Liver (tissue), 8 donors: ENCODE measurements at regions not wholly inside any gene's neighbourhood (a gene's known extent, or its start where the extent isn't known, plus 50 kb on each side); places are given as distances from the start of the nearest gene placed in this dataset.

ENCODE experiments used
- DNase-seq: peaks from one replicate; pipeline ENCODE4 v3.0.0-alpha.2; 2017; ENCODE audit warnings: low spot score
- H3K27ac ChIP-seq, 2 donors: one replicate each; pipeline ENCODE4 v1.7.0; 2013; ENCODE audit warnings: inconsistent platforms in 2 of 2, low read length in 2 of 2, control low read depth in 1 of 2, low read depth in 1 of 2, mild to moderate bottlenecking in 1 of 2
- H3K27me3 ChIP-seq, 4 donors: one replicate each; pipeline versions ENCODE4 v1.6.1 to v1.7.0; 2013; ENCODE audit warnings: low read length in 3 of 4, inconsistent platforms in 1 of 4, mild to moderate bottlenecking in 1 of 4, moderate library complexity in 1 of 4; ENCODE audit not compliant: control insufficient read depth in 4 of 4, insufficient read depth in 4 of 4
- H3K36me3 ChIP-seq, 4 donors: one replicate each; pipeline versions ENCODE4 v1.6.1 to v1.7.0; 2013; ENCODE audit warnings: low read length in 3 of 4, mild to moderate bottlenecking in 3 of 4, low read depth in 1 of 4, moderate library complexity in 1 of 4; ENCODE audit not compliant: control insufficient read depth in 4 of 4, insufficient read depth in 3 of 4
- H3K4me1 ChIP-seq, 4 donors: one replicate each; pipeline versions ENCODE4 v1.6.1 to v1.7.0; 2013; ENCODE audit warnings: low read length in 3 of 4, mild to moderate bottlenecking in 3 of 4, moderate library complexity in 1 of 4; ENCODE audit not compliant: control insufficient read depth in 4 of 4, insufficient read depth in 4 of 4
- H3K4me3 ChIP-seq, 3 donors: one replicate each; pipeline versions ENCODE4 v1.6.1 to v1.7.0; 2013; ENCODE audit warnings: low read length in 3 of 3, control low read depth in 1 of 3, low read depth in 1 of 3, mild to moderate bottlenecking in 1 of 3
- H3K9ac ChIP-seq, 2 donors: one replicate each; pipeline ENCODE4 v1.7.0; 2013; ENCODE audit warnings: low read length in 2 of 2, mild to moderate bottlenecking in 2 of 2, moderate library complexity in 2 of 2, control low read depth in 1 of 2, low read depth in 1 of 2
- H3K9me3 ChIP-seq, 4 donors: one replicate each; pipeline versions ENCODE4 v1.6.1 to v1.7.0; 2013; ENCODE audit warnings: low read length in 3 of 4; ENCODE audit not compliant: control insufficient read depth in 4 of 4
- EGR1 ChIP-seq, 2 donors: IDR thresholded peaks; 2 replicates each; pipeline ENCODE4 v1.6.1; 2016 to 2018; ENCODE audit warnings: antibody characterized with exemption in 2 of 2, low read depth in 2 of 2
- FOXA1 ChIP-seq: IDR thresholded peaks from 2 replicates; pipeline ENCODE4 v1.6.1; 2016; ENCODE audit warnings: antibody characterized with exemption
- FOXA2 ChIP-seq: IDR thresholded peaks from 2 replicates; pipeline ENCODE4 v1.6.1; 2016; ENCODE audit warnings: antibody characterized with exemption
- GABPA ChIP-seq, 2 donors: IDR thresholded peaks in 1 of 2; conservative IDR thresholded peaks in 1 of 2; 2 replicates each; pipeline ENCODE4 v1.6.1; 2016; ENCODE audit warnings: antibody characterized with exemption in 2 of 2, mild to moderate bottlenecking in 1 of 2, moderate library complexity in 1 of 2
- HNF4A ChIP-seq, 2 donors: conservative IDR thresholded peaks; 2 replicates each; pipeline ENCODE4 v1.6.1; 2016; ENCODE audit warnings: antibody characterized with exemption in 2 of 2, mild to moderate bottlenecking in 2 of 2
- HNF4G ChIP-seq: IDR thresholded peaks from 2 replicates; pipeline ENCODE4 v1.6.1; 2016; ENCODE audit warnings: antibody characterized with exemption
- JUND ChIP-seq, 2 donors: IDR thresholded peaks; 2 replicates each; pipeline ENCODE4 v1.6.1; 2016; ENCODE audit warnings: antibody characterized with exemption in 2 of 2
- NR2F2 ChIP-seq: IDR thresholded peaks from 2 replicates; pipeline ENCODE4 v1.6.1; 2016; ENCODE audit warnings: antibody characterized with exemption
- RXRA ChIP-seq, 2 donors: IDR thresholded peaks; 2 replicates each; pipeline ENCODE4 v1.6.1; 2017 to 2018; ENCODE audit warnings: antibody characterized with exemption in 2 of 2, mild to moderate bottlenecking in 1 of 2
- SP1 ChIP-seq: IDR thresholded peaks from 2 replicates; pipeline ENCODE4 v1.6.1; 2018; ENCODE audit warnings: antibody characterized with exemption, mild to moderate bottlenecking
- TAF1 ChIP-seq: conservative IDR thresholded peaks from 2 replicates; pipeline ENCODE4 v1.6.1; 2016; ENCODE audit warnings: antibody characterized with exemption, mild to moderate bottlenecking
- YY1 ChIP-seq: IDR thresholded peaks from 2 replicates; pipeline ENCODE4 v1.6.1; 2016; ENCODE audit warnings: antibody characterized with exemption, mild to moderate bottlenecking
- WGBS: extraction: QIAGEN DNeasy Blood & Tissue Kit; methylation state at CpG from one replicate; pipeline ENCODE4 v1.1.7; 2013; 5-methylcytosine and 5-hydroxymethylcytosine counted together
- TF ChIP-seq, protein P1 (sequence below): IDR thresholded peaks from 2 replicates; pipeline ENCODE4 v1.6.1; 2016; ENCODE audit warnings: antibody characterized with exemption, mild to moderate bottlenecking
- TF ChIP-seq, protein P2 (sequence below): fragments of 150-350 bp; IDR thresholded peaks from 2 replicates; pipeline ENCODE4 v1.5.1; 2017; ENCODE audit warnings: improper control_type of control experiment, low read depth, low read length; ENCODE audit not compliant: missing input control
- TF ChIP-seq, protein P3 (sequence below): IDR thresholded peaks from 2 replicates; pipeline ENCODE4 v1.6.1; 2016; ENCODE audit warnings: antibody characterized with exemption
- TF ChIP-seq, protein P4 (sequence below): IDR thresholded peaks from 2 replicates; pipeline ENCODE4 v1.6.1; 2016; ENCODE audit warnings: antibody characterized with exemption
- donor health status: healthy.
- donor health status: healthy.
- donor health status: healthy.
- donor health status: healthy.
- donor health status: healthy.

DNA sequence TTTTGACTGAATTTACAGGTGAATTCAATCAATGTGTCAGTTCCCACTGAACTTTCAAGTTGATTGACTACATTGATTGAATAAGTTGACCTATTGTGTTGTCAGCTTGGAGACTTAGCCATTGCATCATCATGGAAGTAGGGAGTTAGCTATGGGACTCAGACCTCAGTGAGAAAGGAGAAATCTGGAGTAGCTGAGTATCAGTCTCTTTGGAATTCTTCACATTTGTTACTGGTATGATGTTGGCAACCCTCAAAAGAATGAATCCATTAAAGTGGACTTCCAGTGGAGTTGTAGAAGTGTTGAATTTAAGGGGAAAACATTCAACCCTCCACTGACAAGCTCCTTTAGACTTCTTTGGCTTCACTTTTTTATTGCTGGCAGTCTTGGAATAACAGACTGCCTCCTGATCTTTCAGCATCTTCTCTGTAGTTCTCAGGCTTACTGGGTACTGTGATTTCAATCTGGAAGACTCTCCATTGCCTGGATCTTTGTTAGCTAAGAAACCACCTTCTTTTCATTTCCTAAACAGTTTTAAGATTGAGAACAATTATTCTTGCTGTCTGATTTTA lies 160.3 kb upstream of the NRP1 start:
- no peak overlapping the region for H3K9ac ChIP-seq
- no peaks in the 10 kb centered on the region for H3K27me3 ChIP-seq
- no peak overlapping the region for H3K4me3 ChIP-seq
- H3K4me1 ChIP-seq: no peaks in the 10 kb centered on the region
- no peaks in the 10 kb centered on the region for H3K36me3 ChIP-seq
- H3K9me3 ChIP-seq: no peaks in the 10 kb centered on the region
- no peak overlapping the region for H3K27ac ChIP-seq
- TF ChIP-seq HNF4G (no peak), NR2F2 (no peak), TAF1 (no peak), SP1 (no peak), FOXA2 (no peak), EGR1 (IDR thresholded peaks at IDR 0.05; ENCODE audit: low read depth in 2 of 2) (no peak), RXRA (IDR thresholded peaks at IDR 0.05) (no peak), FOXA1 (no peak), HNF4A (conservative IDR thresholded peaks at IDR 0.05) (no peak), YY1 (no peak), JUND (IDR thresholded peaks at IDR 0.05) (no peak), GABPA (IDR thresholded peaks at IDR 0.05 in 1 of 2, conservative IDR thresholded peaks at IDR 0.05 in 1 of 2) (no peak)
- TF ChIP-seq, protein P1, sequence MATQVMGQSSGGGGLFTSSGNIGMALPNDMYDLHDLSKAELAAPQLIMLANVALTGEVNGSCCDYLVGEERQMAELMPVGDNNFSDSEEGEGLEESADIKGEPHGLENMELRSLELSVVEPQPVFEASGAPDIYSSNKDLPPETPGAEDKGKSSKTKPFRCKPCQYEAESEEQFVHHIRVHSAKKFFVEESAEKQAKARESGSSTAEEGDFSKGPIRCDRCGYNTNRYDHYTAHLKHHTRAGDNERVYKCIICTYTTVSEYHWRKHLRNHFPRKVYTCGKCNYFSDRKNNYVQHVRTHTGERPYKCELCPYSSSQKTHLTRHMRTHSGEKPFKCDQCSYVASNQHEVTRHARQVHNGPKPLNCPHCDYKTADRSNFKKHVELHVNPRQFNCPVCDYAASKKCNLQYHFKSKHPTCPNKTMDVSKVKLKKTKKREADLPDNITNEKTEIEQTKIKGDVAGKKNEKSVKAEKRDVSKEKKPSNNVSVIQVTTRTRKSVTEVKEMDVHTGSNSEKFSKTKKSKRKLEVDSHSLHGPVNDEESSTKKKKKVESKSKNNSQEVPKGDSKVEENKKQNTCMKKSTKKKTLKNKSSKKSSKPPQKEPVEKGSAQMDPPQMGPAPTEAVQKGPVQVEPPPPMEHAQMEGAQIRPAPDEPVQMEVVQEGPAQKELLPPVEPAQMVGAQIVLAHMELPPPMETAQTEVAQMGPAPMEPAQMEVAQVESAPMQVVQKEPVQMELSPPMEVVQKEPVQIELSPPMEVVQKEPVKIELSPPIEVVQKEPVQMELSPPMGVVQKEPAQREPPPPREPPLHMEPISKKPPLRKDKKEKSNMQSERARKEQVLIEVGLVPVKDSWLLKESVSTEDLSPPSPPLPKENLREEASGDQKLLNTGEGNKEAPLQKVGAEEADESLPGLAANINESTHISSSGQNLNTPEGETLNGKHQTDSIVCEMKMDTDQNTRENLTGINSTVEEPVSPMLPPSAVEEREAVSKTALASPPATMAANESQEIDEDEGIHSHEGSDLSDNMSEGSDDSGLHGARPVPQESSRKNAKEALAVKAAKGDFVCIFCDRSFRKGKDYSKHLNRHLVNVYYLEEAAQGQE: no peak
- TF ChIP-seq, protein P2, sequence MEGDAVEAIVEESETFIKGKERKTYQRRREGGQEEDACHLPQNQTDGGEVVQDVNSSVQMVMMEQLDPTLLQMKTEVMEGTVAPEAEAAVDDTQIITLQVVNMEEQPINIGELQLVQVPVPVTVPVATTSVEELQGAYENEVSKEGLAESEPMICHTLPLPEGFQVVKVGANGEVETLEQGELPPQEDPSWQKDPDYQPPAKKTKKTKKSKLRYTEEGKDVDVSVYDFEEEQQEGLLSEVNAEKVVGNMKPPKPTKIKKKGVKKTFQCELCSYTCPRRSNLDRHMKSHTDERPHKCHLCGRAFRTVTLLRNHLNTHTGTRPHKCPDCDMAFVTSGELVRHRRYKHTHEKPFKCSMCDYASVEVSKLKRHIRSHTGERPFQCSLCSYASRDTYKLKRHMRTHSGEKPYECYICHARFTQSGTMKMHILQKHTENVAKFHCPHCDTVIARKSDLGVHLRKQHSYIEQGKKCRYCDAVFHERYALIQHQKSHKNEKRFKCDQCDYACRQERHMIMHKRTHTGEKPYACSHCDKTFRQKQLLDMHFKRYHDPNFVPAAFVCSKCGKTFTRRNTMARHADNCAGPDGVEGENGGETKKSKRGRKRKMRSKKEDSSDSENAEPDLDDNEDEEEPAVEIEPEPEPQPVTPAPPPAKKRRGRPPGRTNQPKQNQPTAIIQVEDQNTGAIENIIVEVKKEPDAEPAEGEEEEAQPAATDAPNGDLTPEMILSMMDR: no peak
- TF ChIP-seq, protein P3, sequence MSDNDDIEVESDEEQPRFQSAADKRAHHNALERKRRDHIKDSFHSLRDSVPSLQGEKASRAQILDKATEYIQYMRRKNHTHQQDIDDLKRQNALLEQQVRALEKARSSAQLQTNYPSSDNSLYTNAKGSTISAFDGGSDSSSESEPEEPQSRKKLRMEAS: no peak
- TF ChIP-seq, protein P4, sequence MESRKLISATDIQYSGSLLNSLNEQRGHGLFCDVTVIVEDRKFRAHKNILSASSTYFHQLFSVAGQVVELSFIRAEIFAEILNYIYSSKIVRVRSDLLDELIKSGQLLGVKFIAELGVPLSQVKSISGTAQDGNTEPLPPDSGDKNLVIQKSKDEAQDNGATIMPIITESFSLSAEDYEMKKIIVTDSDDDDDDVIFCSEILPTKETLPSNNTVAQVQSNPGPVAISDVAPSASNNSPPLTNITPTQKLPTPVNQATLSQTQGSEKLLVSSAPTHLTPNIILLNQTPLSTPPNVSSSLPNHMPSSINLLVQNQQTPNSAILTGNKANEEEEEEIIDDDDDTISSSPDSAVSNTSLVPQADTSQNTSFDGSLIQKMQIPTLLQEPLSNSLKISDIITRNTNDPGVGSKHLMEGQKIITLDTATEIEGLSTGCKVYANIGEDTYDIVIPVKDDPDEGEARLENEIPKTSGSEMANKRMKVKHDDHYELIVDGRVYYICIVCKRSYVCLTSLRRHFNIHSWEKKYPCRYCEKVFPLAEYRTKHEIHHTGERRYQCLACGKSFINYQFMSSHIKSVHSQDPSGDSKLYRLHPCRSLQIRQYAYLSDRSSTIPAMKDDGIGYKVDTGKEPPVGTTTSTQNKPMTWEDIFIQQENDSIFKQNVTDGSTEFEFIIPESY: no peak
- no peak for DNase-seq

DNA sequence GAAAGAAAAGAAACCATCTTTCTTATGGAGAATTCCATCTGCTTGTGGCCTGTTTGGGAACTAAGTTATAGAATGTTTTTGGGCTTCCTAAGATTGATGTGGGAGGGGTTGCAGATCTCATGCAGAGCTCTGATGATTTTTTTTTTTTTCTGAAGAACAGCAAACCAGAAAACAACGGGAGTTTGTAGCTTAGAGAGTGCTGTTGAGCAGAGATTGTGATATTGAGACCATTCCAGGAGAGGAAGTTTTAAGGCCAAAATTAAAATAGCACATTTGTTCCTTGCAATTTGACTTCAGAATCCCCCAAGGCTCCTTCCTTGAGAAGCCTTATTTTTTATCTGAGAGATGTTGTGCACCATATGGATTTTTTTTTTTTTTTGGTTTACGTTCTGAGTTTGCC lies 159.5 kb upstream of the NRP1 start:
- no peaks in the 10 kb centered on the region for H3K27me3 ChIP-seq
- WGBS: 81% methylated on average over 2 of the region's 2 CpGs
- no peak overlapping the region for H3K27ac ChIP-seq
- H3K9me3 ChIP-seq: no peaks in the 10 kb centered on the region
- no peaks in the 10 kb centered on the region for H3K4me1 ChIP-seq
- H3K36me3 ChIP-seq: no peaks in the 10 kb centered on the region
- H3K9ac ChIP-seq: no peak overlapping the region
- DNase-seq: no peak
- no peak overlapping the region for H3K4me3 ChIP-seq
- TF ChIP-seq, protein P2: no peak
- TF ChIP-seq YY1 (no peak), HNF4A (conservative IDR thresholded peaks at IDR 0.05) (no peak), NR2F2 (no peak)
- TF ChIP-seq, protein P3: no peak
- TF ChIP-seq, protein P1: no peak
